ENCODE measurements at regions not wholly inside any gene's neighbourhood (a gene's known extent, or its start where the extent isn't known, plus 50 kb on each side); places are given as distances from the start of the nearest gene placed in this dataset.

DNA sequence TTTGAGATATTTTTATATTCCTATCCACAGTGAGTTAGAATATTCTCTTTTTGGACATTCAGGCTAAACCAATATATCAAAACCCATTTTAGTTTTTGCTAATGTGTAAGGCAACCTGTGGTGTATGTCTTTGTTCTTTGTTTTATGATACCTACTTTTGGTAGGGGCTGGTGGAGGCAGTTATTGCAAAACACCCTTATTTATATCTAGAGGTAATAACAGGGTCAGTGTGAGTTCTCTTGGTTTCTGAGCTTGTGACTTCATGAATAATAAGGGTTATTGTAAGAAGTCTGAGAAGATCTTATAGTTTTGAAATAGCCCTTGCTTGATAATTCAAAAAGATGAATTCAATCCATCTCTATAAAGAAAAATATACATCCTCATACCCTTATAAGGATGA is 235.1 kb upstream of the LRIG3 start:
- Histone ChIP-seq H3K36me3 (replicated peaks in 1 of 2; ENCODE audit: insufficient read depth in 1 of 2, low read depth in 2 of 2) (no peaks in the 10 kb centered on the region), H3K4me1 (no peaks in the 10 kb centered on the region), H3K9me3 (no peaks in the 10 kb centered on the region), H3K27me3 (no peaks in the 10 kb centered on the region), H3K4me3 (no peak overlapping the region), H3K27ac (no peak overlapping the region)
- no peak for ATAC-seq
- DNase-seq: no peak
- no peak for TF ChIP-seq POLR2A (IDR thresholded peaks at IDR 0.05)
- TF ChIP-seq, protein P1, sequence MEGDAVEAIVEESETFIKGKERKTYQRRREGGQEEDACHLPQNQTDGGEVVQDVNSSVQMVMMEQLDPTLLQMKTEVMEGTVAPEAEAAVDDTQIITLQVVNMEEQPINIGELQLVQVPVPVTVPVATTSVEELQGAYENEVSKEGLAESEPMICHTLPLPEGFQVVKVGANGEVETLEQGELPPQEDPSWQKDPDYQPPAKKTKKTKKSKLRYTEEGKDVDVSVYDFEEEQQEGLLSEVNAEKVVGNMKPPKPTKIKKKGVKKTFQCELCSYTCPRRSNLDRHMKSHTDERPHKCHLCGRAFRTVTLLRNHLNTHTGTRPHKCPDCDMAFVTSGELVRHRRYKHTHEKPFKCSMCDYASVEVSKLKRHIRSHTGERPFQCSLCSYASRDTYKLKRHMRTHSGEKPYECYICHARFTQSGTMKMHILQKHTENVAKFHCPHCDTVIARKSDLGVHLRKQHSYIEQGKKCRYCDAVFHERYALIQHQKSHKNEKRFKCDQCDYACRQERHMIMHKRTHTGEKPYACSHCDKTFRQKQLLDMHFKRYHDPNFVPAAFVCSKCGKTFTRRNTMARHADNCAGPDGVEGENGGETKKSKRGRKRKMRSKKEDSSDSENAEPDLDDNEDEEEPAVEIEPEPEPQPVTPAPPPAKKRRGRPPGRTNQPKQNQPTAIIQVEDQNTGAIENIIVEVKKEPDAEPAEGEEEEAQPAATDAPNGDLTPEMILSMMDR (IDR thresholded peaks at IDR 0.05): no peak
- intact Hi-C loops (cut with DNase I): loop anchor here (10.0 kb wide), 1 partner anchor 811 kb away; no protein-coding TSS in a partner anchor

DNA sequence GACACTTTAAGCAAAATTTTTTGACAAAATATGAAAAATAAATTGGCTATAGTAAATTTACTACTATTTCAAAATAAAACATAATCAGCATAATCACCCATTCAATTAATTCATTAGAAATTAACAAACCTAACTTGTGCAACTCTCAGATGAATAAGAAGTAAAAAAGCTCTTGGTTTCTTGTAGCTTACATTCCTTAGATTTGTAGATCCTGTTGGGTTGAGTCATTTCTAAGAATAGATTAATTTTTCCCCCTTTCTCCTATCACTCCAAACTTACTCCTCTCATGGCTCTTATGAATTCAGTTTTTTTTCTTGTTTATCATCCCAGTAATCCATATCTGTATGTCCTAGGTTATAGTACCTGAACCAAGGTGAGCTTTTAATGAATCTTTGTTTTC is 230.9 kb upstream of the LRIG3 start:
- no peak for ATAC-seq

DNA sequence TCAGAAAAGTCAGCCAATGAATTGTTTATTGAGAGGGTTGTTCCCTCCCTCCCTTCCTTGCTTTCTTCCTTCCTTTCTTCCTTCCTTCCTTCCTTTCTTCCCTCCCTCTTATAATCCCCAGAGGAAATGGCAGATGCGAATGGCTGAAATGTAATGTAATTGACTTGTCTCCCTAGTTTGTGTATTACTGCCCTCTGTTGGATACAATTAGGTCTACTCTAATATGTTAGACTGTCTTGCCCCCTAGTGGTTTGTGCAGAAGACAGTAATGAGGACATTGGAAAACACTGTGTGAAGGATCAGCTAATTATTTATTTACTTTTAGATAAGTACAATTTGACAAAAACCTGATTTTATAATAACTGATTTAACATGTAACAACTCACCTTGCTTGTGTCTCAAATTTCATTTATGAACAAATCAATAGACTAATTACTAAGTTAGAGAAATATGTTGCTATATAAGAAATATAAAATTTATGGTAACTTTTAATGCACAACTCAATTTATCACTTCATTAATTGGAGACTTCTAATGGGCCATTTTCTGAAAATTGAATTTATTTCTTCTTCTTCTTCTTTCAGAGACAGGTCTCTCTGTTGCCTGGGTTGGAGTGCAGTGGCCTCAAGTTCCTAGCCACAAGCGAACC is 229.8 kb upstream of the LRIG3 start:
- intact Hi-C loops (cut with DNase I): loop anchor here (5.0 to 10.0 kb wide), 2 partner anchors 613 to 805 kb away; no protein-coding TSS in a partner anchor
- Histone ChIP-seq H3K9me3 (no peaks in the 10 kb centered on the region), H3K27me3 (no peaks in the 10 kb centered on the region), H3K27ac (no peak overlapping the region), H3K4me3 (no peak overlapping the region), H3K36me3 (replicated peaks in 1 of 2; ENCODE audit: insufficient read depth in 1 of 2, low read depth in 2 of 2) (no peaks in the 10 kb centered on the region), H3K4me1 (no peaks in the 10 kb centered on the region)
- TF ChIP-seq POLR2A (IDR thresholded peaks at IDR 0.05): no peak
- TF ChIP-seq, protein P1 (IDR thresholded peaks at IDR 0.05): peak; percentile 75 to 100 (median 99)
- ATAC-seq (peak; percentile 97), DNase-seq (peak in 3 of 4 donors; percentile 11 to 42 (median 16))
- WGBS, 2 donors: 43 to 51% methylated on average over 2 of the region's 2 CpGs

More for the DNA sequence above, 230.9 kb upstream of the LRIG3 start:
- H3K27ac ChIP-seq: no peak overlapping the region
- no peaks in the 10 kb centered on the region for H3K27me3 ChIP-seq
- no peak for DNase-seq
- H3K36me3 ChIP-seq (replicated peaks in 1 of 2; ENCODE audit: insufficient read depth in 1 of 2, low read depth in 2 of 2): no peaks in the 10 kb centered on the region
- H3K4me1 ChIP-seq: no peaks in the 10 kb centered on the region
- no peak overlapping the region for H3K4me3 ChIP-seq
- no peaks in the 10 kb centered on the region for H3K9me3 ChIP-seq
- intact Hi-C loops (cut with DNase I): loop anchor here (10.0 kb wide), 1 partner anchor 806 kb away; no protein-coding TSS in a partner anchor
- TF ChIP-seq, protein P1 (IDR thresholded peaks at IDR 0.05): no peak
- no peak for TF ChIP-seq POLR2A (IDR thresholded peaks at IDR 0.05)

DNA sequence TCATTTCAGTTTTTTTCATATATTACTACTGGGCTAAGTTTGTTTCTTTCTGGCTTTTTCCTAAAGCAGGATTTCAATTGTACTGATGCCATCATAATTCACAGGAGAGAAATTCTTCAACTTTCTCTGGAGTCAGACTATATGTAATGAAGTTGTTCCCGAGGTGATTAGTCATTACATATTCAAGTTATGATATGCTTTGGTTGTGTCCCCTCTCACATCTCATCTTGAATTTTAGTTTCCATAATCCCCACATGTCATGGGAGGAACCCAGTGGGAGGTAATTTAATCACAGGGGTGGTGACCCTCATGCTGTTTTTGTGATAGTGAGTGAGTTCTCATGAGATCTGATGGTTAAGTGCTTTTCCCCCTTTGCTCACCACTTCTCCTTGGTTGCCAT is 227.5 kb upstream of the LRIG3 start:
- DNase-seq (no peak), ATAC-seq (no peak)
- H3K36me3 ChIP-seq (replicated peaks in 1 of 2; ENCODE audit: insufficient read depth in 1 of 2, low read depth in 2 of 2): no peaks in the 10 kb centered on the region
- no peak overlapping the region for H3K4me3 ChIP-seq
- intact Hi-C loops (cut with DNase I): loop anchor here (5.0 kb wide), 1 partner anchor 610 kb away; no protein-coding TSS in a partner anchor
- TF ChIP-seq, protein P1 (IDR thresholded peaks at IDR 0.05): no peak
- no peak for TF ChIP-seq POLR2A (IDR thresholded peaks at IDR 0.05)
- no peaks in the 10 kb centered on the region for H3K9me3 ChIP-seq
- 79 to 87% methylated on average over 1 of the region's 1 CpG for WGBS, 2 donors
- no peak overlapping the region for H3K27ac ChIP-seq
- H3K4me1 ChIP-seq: no peaks in the 10 kb centered on the region
- no peaks in the 10 kb centered on the region for H3K27me3 ChIP-seq
